ENCODE measurements at regions not wholly inside any gene's neighbourhood (a gene's known extent, or its start where the extent isn't known, plus 50 kb on each side); places are given as distances from the start of the nearest gene placed in this dataset.

- Mint-ChIP-seq H3K9me3 (peaks cover 5% of the 10 kb centered on the region), H3K4me3 (no peak overlapping the region), H3K36me3 (ENCODE audit: low read depth) (no peaks in the 10 kb centered on the region), H3K4me1 (no peaks in the 10 kb centered on the region), H3K27me3 (no peaks in the 10 kb centered on the region), H3K27ac (no peak overlapping the region)
- ChIA-PET POLR2A (no interaction called here), CTCF (no interaction called here)
- DNase-seq = no peak
These were observed 395.0 kb upstream of the DUSP10 start for GRCh38 chr1:222136869-222137268.

DNA sequence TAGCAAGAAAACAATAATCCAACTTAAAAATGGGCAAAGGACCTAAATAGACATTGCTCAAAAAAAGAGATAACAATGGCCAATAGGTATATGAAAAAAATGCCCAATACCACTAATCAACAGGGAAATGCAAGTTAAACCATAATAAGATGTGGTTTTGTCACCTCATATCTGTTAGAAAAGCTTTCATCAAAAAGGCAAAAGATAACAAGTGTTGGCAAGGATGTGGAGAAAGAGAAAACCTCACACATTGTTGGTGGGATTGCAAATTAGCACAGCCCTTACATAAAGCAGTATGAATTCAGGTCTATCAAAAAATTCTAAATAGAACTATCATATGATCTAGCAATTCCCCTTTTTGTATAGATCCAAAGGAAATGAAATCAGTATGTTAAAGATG lies 387.2 kb upstream of the DUSP10 start:
- Mint-ChIP-seq H3K27me3 (no peaks in the 10 kb centered on the region), H3K4me1 (no peaks in the 10 kb centered on the region), H3K27ac (no peak overlapping the region), H3K9me3 (peaks cover 3% of the 10 kb centered on the region), H3K36me3 (ENCODE audit: low read depth) (no peaks in the 10 kb centered on the region), H3K4me3 (no peak overlapping the region)
- DNase-seq = no peak
- ChIA-PET POLR2A (no interaction called here), CTCF (no interaction called here)

GRCh38 chr1:222127526-222128152 lies 385.8 kb upstream of the DUSP10 start:
- no peaks in the 10 kb centered on the region for H3K27me3 Mint-ChIP-seq
- POLR2A ChIA-PET = no interaction called here
- CTCF ChIA-PET = interaction anchor here (1.0 kb wide), 1 partner anchor 14 kb away, joined by 4 read pairs; no protein-coding TSS in a partner anchor
- no peaks in the 10 kb centered on the region for H3K4me1 Mint-ChIP-seq
- no peak overlapping the region for H3K27ac Mint-ChIP-seq
- no peak for DNase-seq
- no peak overlapping the region for H3K4me3 Mint-ChIP-seq
- H3K9me3 Mint-ChIP-seq = no peaks in the 10 kb centered on the region
- H3K36me3 Mint-ChIP-seq (ENCODE audit: low read depth) = no peaks in the 10 kb centered on the region

- no peak overlapping the region for H3K4me3 Mint-ChIP-seq
- DNase-seq = no peak
- no peaks in the 10 kb centered on the region for H3K9me3 Mint-ChIP-seq
- H3K27ac Mint-ChIP-seq = no peak overlapping the region
- CTCF ChIA-PET = interaction anchor here (0.6 to 1.2 kb wide), 3 partner anchors 11 to 326 kb away, joined by 3 to 4 read pairs (median 3); no protein-coding TSS in a partner anchor
- H3K27me3 Mint-ChIP-seq = no peaks in the 10 kb centered on the region
- no peaks in the 10 kb centered on the region for H3K36me3 Mint-ChIP-seq (ENCODE audit: low read depth)
- H3K4me1 Mint-ChIP-seq = no peaks in the 10 kb centered on the region
- POLR2A ChIA-PET = no interaction called here
These were observed 385.2 kb upstream of the DUSP10 start for GRCh38 chr1:222127096-222127495.

- H3K27ac Mint-ChIP-seq = no peak overlapping the region
- no peaks in the 10 kb centered on the region for H3K27me3 Mint-ChIP-seq
- H3K9me3 Mint-ChIP-seq = no peaks in the 10 kb centered on the region
- no peaks in the 10 kb centered on the region for H3K36me3 Mint-ChIP-seq (ENCODE audit: low read depth)
- no peaks in the 10 kb centered on the region for H3K4me1 Mint-ChIP-seq
- POLR2A ChIA-PET = no interaction called here
- no peak overlapping the region for H3K4me3 Mint-ChIP-seq
- CTCF ChIA-PET = interaction anchor here (1.2 kb wide), 1 partner anchor 327 kb away, joined by 3 read pairs; no protein-coding TSS in a partner anchor
- DNase-seq = no peak
These were observed 384.2 kb upstream of the DUSP10 start for GRCh38 chr1:222126052-222126451.

DNA sequence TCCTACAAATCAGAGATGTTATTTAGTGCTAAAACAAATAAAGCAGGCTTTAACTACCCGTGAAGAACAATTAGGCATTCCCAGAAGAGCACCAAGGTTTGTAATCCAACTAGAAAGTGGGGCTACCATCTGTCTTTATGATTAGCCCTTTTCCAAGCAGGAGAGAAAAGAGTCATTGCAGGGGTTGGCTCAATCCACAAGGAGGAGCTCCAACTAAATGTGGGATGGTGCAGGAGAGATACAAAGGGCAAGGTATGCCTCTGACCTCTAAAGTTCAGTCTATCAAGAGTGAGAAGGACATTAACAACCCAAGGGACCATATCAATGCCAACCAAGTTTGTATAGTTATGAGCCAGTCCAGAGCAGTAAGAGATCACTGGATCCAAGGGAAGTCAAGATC lies 382.7 kb upstream of the DUSP10 start:
- Mint-ChIP-seq H3K4me1 (no peaks in the 10 kb centered on the region), H3K4me3 (no peak overlapping the region), H3K27ac (no peak overlapping the region), H3K9me3 (no peaks in the 10 kb centered on the region), H3K27me3 (no peaks in the 10 kb centered on the region), H3K36me3 (ENCODE audit: low read depth) (no peaks in the 10 kb centered on the region)
- DNase-seq = no peak
- POLR2A ChIA-PET = no interaction called here
- CTCF ChIA-PET = interaction anchor here (1.6 kb wide), 1 partner anchor 17 kb away, joined by 5 read pairs; no protein-coding TSS in a partner anchor

DNA sequence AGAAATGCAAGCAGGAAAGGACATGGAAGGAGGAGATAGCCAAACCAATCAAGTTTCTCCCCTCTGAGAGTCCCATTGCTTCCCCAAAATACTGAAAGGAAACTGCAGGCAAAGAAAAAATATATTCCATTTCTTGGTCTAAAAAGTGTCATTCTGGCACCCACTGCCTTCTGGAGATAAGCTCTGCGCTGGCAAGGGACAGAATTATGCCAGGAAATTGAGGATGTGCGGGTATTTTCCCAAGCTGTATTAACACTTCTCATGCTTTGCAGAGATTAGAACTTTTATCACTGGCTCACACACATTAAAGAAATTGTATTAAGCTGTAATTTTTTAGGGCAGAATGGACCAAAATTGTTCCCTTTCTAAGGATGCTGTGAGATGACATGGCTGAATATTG lies 381.2 kb upstream of the DUSP10 start:
- Mint-ChIP-seq H3K27ac (no peak overlapping the region), H3K4me3 (no peak overlapping the region), H3K4me1 (no peaks in the 10 kb centered on the region), H3K27me3 (no peaks in the 10 kb centered on the region), H3K36me3 (ENCODE audit: low read depth) (no peaks in the 10 kb centered on the region), H3K9me3 (no peaks in the 10 kb centered on the region)
- ChIA-PET POLR2A (no interaction called here), CTCF (no interaction called here)
- DNase-seq = no peak

DNA sequence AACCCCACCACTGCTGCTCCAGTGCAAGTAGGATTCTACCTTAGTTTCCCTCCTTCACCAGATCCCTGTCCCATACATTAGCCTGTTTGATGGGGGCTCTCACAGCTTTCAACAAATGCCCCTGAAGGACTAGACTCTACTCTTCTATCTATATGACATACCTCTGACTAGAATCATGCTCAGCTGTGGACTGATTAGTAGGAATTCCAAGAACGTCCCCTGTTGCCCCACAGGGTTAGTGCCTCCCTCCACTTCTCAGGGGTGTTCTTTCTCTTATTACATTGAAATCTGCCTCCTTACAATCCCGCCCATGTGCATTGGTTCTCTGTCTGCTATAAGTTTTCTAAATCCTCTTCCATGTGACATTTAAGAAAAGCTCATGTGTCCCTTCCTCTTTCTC lies 375.9 kb upstream of the DUSP10 start:
- no peak overlapping the region for H3K4me3 Mint-ChIP-seq
- H3K9me3 Mint-ChIP-seq = no peaks in the 10 kb centered on the region
- no peak for DNase-seq
- H3K27ac Mint-ChIP-seq = no peak overlapping the region
- POLR2A ChIA-PET = no interaction called here
- peaks cover 3% of the 10 kb centered on the region for H3K27me3 Mint-ChIP-seq
- H3K4me1 Mint-ChIP-seq = no peaks in the 10 kb centered on the region
- H3K36me3 Mint-ChIP-seq (ENCODE audit: low read depth) = no peaks in the 10 kb centered on the region
- CTCF ChIA-PET = no interaction called here

DNA sequence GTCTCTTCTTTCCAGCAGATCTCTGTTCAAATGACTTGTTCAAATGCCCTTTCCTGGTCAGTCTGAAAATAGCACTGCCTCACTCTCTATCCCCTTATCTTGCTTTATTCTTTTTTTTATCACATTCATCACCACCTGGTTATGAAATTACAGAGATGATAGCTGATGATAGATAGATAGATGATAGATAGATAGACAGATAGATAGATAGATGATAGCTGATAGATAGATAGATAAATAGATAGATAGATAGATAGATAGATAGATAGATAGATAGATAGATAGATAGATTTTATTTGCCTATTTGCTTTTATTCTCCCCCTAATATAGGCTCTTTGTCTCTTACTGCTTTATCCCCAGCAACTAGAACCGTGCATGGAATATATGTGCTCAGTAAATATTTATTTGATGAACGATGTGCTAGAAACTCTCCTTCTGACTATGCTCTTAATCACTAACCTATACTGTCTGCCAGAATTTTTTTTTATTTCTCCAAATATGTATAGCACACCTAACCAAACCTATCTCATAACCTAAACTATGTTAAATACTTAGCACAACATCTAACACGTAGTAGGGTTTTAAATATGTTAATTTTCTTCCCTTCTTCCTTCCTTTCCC lies 372.8 kb upstream of the DUSP10 start:
- CTCF ChIA-PET = interaction anchor here (1.3 kb wide), 1 partner anchor 12 kb away, joined by 4 read pairs; no protein-coding TSS in a partner anchor
- no peak for DNase-seq
- no peak overlapping the region for H3K4me3 Mint-ChIP-seq

DNA sequence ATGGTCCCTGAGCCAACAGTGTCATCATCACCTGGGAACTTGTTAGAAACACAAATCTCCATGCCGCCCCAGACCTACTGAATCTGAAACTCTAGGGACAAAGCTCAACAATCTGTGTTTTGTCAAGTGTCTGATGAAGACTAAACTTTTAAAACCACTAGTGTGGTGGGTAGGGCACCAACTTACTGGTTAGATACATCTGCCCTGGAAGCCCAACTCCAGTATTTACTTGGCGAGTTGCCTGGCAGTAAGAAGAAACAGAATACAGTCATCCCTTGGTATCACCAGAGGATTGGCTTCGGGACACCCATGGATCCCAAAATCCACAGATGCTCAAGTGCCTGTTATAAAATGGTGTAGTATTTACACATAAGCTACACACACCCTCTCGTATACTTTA lies 367.9 kb upstream of the DUSP10 start:
- Mint-ChIP-seq H3K4me3 (no peak overlapping the region), H3K4me1 (no peaks in the 10 kb centered on the region), H3K27me3 (no peaks in the 10 kb centered on the region), H3K9me3 (no peaks in the 10 kb centered on the region), H3K27ac (no peak overlapping the region), H3K36me3 (ENCODE audit: low read depth) (no peaks in the 10 kb centered on the region)
- ChIA-PET CTCF (interaction anchor here (1.2 kb wide), 1 partner anchor 9 kb away, joined by 3 read pairs; no protein-coding TSS in a partner anchor), POLR2A (no interaction called here)
- DNase-seq = no peak

More for the DNA sequence above, 372.8 kb upstream of the DUSP10 start:
- Mint-ChIP-seq H3K36me3 (ENCODE audit: low read depth) (no peaks in the 10 kb centered on the region), H3K4me1 (no peaks in the 10 kb centered on the region), H3K9me3 (no peaks in the 10 kb centered on the region), H3K27ac (no peak overlapping the region), H3K27me3 (peaks cover 3% of the 10 kb centered on the region)
- POLR2A ChIA-PET = no interaction called here

DNA sequence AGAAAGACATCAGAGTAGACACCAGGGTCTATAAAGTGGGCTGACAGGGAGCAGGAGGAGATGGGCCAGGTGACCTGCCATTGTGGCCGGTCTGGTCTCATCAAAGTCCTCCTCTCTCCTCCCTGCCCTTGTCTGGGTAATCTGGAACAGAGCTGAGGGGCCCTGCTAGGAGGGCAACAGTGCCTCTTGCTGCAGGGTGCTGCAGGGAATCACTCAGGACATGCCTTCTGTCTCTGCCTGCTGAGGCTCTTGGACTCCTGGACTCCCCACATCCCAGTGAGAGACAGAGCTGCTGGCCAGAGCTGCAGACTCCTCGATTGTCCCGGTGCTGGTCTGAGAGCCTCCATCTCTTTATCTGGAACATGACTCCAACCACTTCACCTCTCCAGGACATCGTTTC lies 366.1 kb upstream of the DUSP10 start:
- ChIA-PET CTCF (interaction anchor here (1.3 kb wide), 1 partner anchor 16 kb away, joined by 5 read pairs; no protein-coding TSS in a partner anchor), POLR2A (no interaction called here)
- no peak overlapping the region for H3K4me3 Mint-ChIP-seq
- H3K9me3 Mint-ChIP-seq = no peaks in the 10 kb centered on the region
- no peak for DNase-seq
- no peaks in the 10 kb centered on the region for H3K36me3 Mint-ChIP-seq (ENCODE audit: low read depth)
- no peak overlapping the region for H3K27ac Mint-ChIP-seq
- H3K27me3 Mint-ChIP-seq = no peaks in the 10 kb centered on the region
- H3K4me1 Mint-ChIP-seq = no peaks in the 10 kb centered on the region

DNA sequence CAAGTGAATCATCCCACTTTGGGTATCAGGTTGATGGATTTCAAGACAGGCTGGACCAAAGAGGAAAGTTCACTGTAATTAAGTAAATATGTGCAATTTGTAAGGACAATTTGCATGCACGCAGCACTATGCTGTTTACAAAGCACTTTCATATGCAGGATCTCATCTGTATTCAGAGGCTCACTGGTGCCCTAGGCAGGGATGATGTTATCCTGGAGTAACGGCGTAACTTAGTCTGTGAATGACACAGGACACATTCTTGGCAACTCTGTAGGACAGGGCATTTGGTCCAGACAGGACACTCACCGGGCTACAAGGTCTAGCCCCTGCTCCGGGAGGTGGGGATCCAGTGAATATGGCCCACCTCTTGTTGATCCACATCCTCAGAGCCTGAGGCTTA lies 365.4 kb upstream of the DUSP10 start:
- CTCF ChIA-PET = interaction anchor here (0.7 to 1.3 kb wide), 2 partner anchors 16 to 17 kb away, joined by 3 to 5 read pairs; no protein-coding TSS in a partner anchor
- Mint-ChIP-seq H3K9me3 (no peaks in the 10 kb centered on the region), H3K4me3 (no peak overlapping the region), H3K4me1 (no peaks in the 10 kb centered on the region), H3K27ac (no peak overlapping the region), H3K36me3 (ENCODE audit: low read depth) (no peaks in the 10 kb centered on the region), H3K27me3 (no peaks in the 10 kb centered on the region)
- POLR2A ChIA-PET = no interaction called here
- DNase-seq = no peak

GRCh38 chr1:222106377-222106776 lies 364.5 kb upstream of the DUSP10 start:
- ChIA-PET POLR2A (no interaction called here), CTCF (interaction anchor here (1.0 kb wide), 1 partner anchor 11 kb away, joined by 3 read pairs; no protein-coding TSS in a partner anchor)
- no peaks in the 10 kb centered on the region for H3K27me3 Mint-ChIP-seq
- H3K9me3 Mint-ChIP-seq = no peaks in the 10 kb centered on the region
- DNase-seq = no peak
- no peak overlapping the region for H3K27ac Mint-ChIP-seq
- H3K36me3 Mint-ChIP-seq (ENCODE audit: low read depth) = no peaks in the 10 kb centered on the region
- H3K4me1 Mint-ChIP-seq = no peaks in the 10 kb centered on the region
- H3K4me3 Mint-ChIP-seq = no peak overlapping the region

DNA sequence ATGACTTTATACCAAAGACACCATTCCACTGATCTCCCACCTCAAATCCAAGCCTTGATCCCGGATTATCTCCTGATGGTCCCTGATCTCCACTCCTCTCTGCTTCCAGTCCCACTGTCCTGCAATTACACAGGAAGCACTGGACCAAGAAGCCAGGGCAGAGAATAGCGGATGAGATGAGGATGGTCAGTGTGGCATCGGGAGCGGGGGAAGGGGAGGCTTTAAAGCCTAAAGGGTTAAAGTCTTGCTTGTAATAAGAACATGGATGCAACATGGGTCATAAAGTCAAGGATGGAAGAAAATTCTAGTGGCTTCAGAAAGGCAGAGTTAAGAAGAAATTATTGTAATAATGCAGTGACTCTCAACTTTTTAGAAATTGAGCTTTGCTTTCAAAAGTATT lies 364.0 kb upstream of the DUSP10 start:
- Mint-ChIP-seq H3K36me3 (ENCODE audit: low read depth) (no peaks in the 10 kb centered on the region), H3K4me3 (no peak overlapping the region), H3K9me3 (no peaks in the 10 kb centered on the region), H3K27me3 (no peaks in the 10 kb centered on the region), H3K27ac (no peak overlapping the region), H3K4me1 (no peaks in the 10 kb centered on the region)
- CTCF ChIA-PET = interaction anchor here (1.0 kb wide), 1 partner anchor 10 kb away, joined by 3 read pairs; no protein-coding TSS in a partner anchor
- DNase-seq = no peak
- POLR2A ChIA-PET = no interaction called here

All from activated CD4-positive, alpha-beta T cell treated with anti-CD3 and anti-CD28 coated beads, Interleukin-2, amount 10 ng/mL, durations not matched to agents 7 days and 5 days (primary cell).